ENCODE measurements at regions not wholly inside any gene's neighbourhood (a gene's known extent, or its start where the extent isn't known, plus 50 kb on each side); places are given as distances from the start of the nearest gene placed in this dataset.

DNA sequence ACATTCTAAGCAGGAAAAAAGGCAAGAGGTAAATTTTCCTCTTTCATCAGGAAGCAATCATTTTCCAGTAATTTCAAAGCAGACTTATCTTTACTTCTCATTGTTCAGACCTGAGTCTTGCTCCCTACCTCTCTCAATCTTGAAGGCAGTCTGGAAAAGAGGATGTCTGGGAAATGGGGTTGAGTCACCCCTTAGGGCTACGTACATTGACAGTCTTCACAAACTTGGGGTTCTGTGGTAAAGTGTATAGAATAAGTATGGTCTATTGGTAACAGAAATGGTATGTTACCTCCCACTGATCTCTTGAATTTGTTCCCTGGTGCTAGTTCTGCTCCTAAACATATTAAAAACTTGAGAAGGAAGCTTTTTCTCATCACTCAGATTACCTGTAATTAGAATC is 361.3 kb downstream of the SS18 start:
- TF ChIP-seq, protein P1, sequence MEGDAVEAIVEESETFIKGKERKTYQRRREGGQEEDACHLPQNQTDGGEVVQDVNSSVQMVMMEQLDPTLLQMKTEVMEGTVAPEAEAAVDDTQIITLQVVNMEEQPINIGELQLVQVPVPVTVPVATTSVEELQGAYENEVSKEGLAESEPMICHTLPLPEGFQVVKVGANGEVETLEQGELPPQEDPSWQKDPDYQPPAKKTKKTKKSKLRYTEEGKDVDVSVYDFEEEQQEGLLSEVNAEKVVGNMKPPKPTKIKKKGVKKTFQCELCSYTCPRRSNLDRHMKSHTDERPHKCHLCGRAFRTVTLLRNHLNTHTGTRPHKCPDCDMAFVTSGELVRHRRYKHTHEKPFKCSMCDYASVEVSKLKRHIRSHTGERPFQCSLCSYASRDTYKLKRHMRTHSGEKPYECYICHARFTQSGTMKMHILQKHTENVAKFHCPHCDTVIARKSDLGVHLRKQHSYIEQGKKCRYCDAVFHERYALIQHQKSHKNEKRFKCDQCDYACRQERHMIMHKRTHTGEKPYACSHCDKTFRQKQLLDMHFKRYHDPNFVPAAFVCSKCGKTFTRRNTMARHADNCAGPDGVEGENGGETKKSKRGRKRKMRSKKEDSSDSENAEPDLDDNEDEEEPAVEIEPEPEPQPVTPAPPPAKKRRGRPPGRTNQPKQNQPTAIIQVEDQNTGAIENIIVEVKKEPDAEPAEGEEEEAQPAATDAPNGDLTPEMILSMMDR (IDR thresholded peaks at IDR 0.05; ENCODE audit: extremely low read depth in 1 of 2, insufficient read depth in 1 of 2, low read depth in 1 of 2, low read length in 2 of 2) = no peak
- TF ChIP-seq MYC (IDR thresholded peaks at IDR 0.05; ENCODE audit: low read depth, low read length) = no peak
- no peak for TF ChIP-seq POLR2AphosphoS5 (IDR thresholded peaks at IDR 0.05; ENCODE audit: insufficient read depth, low read depth, low read length)
- TF ChIP-seq, protein P2, sequence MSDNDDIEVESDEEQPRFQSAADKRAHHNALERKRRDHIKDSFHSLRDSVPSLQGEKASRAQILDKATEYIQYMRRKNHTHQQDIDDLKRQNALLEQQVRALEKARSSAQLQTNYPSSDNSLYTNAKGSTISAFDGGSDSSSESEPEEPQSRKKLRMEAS (IDR thresholded peaks at IDR 0.05; ENCODE audit: insufficient read depth, insufficient read length) = no peak
- no peak for TF ChIP-seq EZH2 (IDR thresholded peaks at IDR 0.05; ENCODE audit: borderline replicate concordance, low read depth, low read length, severe bottlenecking)
- no peak for TF ChIP-seq FOS (IDR thresholded peaks at IDR 0.05; ENCODE audit: borderline replicate concordance, insufficient read depth, low read length)
- TF ChIP-seq POLR2A (IDR thresholded peaks at IDR 0.05; ENCODE audit: low read depth, low read length) = no peak
- TF ChIP-seq JUN (IDR thresholded peaks at IDR 0.05; ENCODE audit: borderline replicate concordance, insufficient read depth, insufficient read length, low read depth) = no peak
